Retinal pigment epithelial cell (primary cell): ENCODE measurements at regions not wholly inside any gene's neighbourhood (a gene's known extent, or its start where the extent isn't known, plus 50 kb on each side); places are given as distances from the start of the nearest gene placed in this dataset.

ENCODE experiments used
- DNase-seq: peaks from one replicate; pipeline ENCODE4 v3.0.0-alpha.2; 2010; ENCODE audit warnings: low read depth
- H3K4me3 ChIP-seq: 2 replicates; pipeline ENCODE4 v1.5.1; 2011; ENCODE audit warnings: mild to moderate bottlenecking, low read length, control low read depth, moderate library complexity
- TF ChIP-seq, protein P1 (sequence below): conservative IDR thresholded peaks from 2 replicates; pipeline ENCODE4 v1.5.1; 2011; ENCODE audit warnings: low read depth, low read length, control low read depth, inconsistent platforms

DNA sequence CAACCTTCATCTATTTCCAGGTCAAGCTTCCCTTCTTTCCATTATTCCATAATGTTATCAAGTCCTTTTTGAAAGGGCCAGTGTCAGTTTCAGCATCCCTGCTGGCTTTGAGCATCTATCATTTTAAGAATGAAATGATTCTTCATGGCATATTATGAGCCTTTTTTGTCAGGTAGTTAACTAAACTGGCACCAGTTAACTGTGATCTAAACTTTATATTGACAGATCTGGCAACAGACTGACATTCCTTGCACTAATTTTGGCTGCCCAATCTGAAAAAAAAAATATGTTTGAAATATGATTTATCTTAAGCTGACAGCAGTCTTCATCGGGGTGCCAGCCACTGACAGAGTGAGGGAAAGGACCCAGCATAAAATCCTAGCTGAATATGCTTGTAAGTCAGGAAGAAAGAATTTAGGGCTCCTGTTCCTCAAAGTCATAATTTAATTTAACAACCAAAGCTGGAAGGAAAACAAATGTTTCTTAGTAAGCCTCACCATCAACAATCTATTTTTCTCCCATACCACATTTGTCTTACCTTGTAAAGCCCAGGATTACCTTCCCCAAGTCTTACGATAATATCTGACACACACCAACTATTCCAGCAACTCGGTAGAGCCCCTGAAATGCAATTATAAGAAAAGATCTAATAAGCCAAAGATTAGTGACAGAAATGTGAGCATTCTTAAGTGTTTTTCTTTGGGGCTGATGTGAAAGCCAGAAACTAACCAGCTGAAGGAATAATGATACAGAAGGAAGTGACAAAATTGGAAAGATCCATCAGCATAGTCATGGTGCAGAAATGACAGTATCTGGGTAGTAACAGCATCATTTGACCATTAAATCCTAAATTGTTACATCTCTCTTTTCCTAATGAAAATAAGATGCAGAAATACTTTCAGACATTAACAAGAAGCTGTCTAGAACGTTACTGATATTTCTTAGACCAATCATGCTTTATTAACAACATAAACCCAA, 228.1 kb downstream of the RBM43 start:
- TF ChIP-seq, protein P1, sequence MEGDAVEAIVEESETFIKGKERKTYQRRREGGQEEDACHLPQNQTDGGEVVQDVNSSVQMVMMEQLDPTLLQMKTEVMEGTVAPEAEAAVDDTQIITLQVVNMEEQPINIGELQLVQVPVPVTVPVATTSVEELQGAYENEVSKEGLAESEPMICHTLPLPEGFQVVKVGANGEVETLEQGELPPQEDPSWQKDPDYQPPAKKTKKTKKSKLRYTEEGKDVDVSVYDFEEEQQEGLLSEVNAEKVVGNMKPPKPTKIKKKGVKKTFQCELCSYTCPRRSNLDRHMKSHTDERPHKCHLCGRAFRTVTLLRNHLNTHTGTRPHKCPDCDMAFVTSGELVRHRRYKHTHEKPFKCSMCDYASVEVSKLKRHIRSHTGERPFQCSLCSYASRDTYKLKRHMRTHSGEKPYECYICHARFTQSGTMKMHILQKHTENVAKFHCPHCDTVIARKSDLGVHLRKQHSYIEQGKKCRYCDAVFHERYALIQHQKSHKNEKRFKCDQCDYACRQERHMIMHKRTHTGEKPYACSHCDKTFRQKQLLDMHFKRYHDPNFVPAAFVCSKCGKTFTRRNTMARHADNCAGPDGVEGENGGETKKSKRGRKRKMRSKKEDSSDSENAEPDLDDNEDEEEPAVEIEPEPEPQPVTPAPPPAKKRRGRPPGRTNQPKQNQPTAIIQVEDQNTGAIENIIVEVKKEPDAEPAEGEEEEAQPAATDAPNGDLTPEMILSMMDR, result no peak
- peak; percentile 59 for DNase-seq

DNA sequence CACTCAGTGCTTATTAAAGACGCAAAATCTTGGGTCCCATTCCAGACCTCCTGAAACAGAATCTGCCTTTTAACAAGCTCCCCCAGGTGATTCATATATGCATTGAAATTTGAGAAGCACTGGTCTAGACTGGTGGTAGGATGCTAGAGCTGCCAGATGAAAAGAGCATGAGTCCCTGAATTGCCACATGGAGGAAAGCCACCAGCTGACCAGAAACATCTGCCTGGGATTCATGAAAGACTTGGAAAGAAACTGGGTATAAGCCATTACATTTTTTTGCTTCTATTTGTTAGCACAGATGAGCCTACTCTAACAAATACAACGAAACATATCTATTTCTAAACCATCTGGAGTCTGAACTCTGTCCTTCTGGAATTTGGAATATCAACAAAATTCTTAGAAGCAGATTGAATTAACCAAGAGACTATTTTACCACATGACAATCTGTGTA, 228.9 kb downstream of the RBM43 start:
- H3K4me3 ChIP-seq, result no peak overlapping the region
- TF ChIP-seq, protein P1, result no peak
- DNase-seq, result no peak

More for the DNA sequence above, 228.1 kb downstream of the RBM43 start:
- H3K4me3 ChIP-seq, result no peak overlapping the region

DNA sequence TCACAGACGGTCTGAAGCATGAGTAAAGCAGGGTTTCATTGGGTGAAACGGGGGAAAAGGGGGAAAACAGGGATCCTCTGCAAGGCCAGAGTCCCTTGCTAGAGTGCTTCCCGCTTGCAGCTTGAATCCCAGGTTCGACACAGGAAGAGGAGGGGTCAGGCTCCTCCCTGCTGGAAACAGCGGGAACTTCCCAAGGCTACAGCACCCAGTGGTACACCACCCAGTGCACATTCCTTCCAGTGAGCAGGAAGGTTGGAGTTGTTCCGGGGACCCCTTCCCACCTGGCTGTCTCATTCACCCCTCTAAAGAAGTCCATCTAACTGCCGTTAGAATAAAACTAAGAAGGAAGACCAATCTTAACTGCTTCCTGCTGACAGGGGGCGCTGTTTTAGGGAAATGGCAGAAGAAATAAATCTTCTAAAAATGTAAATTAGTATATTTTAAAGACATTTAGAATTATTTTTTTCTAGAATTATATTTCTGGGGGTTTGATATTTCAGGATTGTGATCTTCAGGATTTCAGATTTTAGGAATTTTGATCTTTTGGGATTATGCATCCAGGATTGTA, 230.9 kb downstream of the RBM43 start:
- TF ChIP-seq, protein P1, result peak; percentile 21
- no peak for DNase-seq
- no peak overlapping the region for H3K4me3 ChIP-seq

DNA sequence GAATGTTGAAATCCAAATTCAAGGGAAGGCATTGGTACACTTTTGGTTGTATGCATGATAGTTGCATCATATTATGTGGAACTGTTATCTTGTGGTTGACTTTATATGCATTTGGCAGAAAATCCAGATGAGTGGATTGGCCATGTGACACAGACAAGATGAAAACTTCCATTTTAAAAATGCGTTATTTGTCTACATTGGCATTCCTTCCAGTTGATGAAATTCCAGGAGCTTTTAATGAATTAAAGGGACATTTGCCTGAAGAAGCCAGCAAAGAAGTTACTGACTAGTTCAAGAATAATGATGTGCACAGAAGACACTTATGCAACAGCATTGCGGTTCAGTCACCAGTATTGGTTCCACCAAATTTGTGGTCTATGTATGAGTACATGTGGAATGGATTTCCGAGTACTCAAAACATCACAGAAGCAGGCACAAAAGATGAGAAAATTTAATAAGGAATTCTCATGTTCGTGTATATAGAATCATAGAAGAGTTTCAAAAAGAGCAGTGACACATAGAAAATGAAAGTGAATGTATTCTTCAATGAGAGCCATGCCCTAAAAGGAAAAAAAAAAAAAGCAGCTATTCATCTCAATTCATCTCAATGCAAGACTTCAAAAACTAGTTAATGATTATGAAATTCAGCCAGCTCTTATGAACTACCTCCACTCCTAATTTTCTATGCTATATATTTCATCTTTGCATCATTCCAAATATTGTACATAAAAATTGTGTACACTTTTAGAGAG, 232.1 kb downstream of the RBM43 start:
- no peak for DNase-seq
- TF ChIP-seq, protein P1, result no peak
- H3K4me3 ChIP-seq, result no peak overlapping the region

DNA sequence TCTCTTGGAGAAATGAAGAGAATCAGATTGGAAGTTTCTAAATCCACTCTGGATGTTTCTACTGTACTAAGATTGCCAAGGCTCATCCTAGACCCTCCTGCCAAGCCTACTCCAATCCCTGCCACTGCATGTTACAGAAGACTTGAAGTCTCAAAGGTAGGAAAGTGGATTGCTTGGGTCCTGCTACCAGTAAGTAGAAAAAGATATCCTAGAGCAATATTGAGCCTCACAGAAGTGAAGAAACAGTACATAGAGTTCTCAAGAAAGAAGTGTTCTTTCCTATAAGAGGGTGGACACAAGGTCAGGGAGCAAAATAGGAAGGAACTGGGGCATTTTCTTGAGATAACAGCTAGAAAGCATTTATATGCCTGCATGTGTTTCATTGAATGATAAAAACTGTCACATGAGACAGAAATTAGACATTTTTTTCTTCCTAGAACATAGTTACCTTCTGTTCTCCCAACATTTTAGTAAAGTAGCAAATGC, 232.9 kb downstream of the RBM43 start:
- no peak overlapping the region for H3K4me3 ChIP-seq
- no peak for DNase-seq
- TF ChIP-seq, protein P1, result no peak

DNA sequence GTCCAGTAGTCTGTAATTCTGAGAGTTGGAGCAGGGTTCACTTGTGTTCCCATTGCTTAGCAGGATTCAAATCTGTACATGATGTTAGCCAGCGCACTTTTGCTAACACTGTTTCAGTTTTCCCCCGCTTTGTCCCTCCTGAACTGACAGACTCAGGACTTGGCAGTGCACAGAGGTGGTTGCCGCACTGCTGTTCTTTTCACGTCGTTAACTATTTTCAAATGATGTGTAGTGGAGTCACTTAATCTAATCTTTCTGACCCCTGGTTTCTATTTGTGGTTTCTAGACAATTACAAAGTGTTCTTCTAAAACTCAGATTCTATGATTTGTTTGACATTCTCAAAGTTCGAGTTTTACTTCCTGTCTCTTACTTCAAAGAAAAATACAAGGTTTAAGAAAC, 234.5 kb downstream of the RBM43 start:
- no peak overlapping the region for H3K4me3 ChIP-seq
- TF ChIP-seq, protein P1, result no peak
- no peak for DNase-seq
